AG20443 (cell line): ENCODE measurements at regions not wholly inside any gene's neighbourhood (a gene's known extent, or its start where the extent isn't known, plus 50 kb on each side); places are given as distances from the start of the nearest gene placed in this dataset.
"Not testable (repeated sequence)": the region's sequence is repeated elsewhere in the genome, so short reads cannot be mapped to it uniquely, and the experiment has no call there.

ENCODE experiments used
- DNase-seq: peaks from one replicate; pipeline ENCODE4 v3.0.0; 2012; ENCODE audit warnings: low spot score, mixed read lengths

GRCh38 chr20:25864963-25865714 lies 168.5 kb upstream of the ZNF337 start:
- DNase-seq: not testable (repeated sequence)

GRCh38 chr20:25864326-25864962 lies 167.8 kb upstream of the ZNF337 start:
- no peak for DNase-seq

GRCh38 chr20:25863536-25864325 lies 167.1 kb upstream of the ZNF337 start:
- DNase-seq: no peak

GRCh38 chr20:25862967-25863530 lies 166.4 kb upstream of the ZNF337 start:
- peak; percentile 74 for DNase-seq

GRCh38 chr20:25860531-25861150 lies 164.0 kb upstream of the ZNF337 start:
- no peak for DNase-seq

GRCh38 chr20:25859649-25860530 lies 163.2 kb upstream of the ZNF337 start:
- peak; percentile 71 for DNase-seq

- DNase-seq: no peak
Observed at GRCh38 chr20:25858495-25859425, 162.1 kb upstream of the ZNF337 start.

GRCh38 chr20:25857091-25857788 lies 160.6 kb upstream of the ZNF337 start:
- DNase-seq: not testable (repeated sequence)

GRCh38 chr20:25856256-25856884 lies 159.7 kb upstream of the ZNF337 start:
- no peak for DNase-seq

- DNase-seq: not testable (repeated sequence)
Observed at GRCh38 chr20:25855451-25856156, 159.0 kb upstream of the ZNF337 start.

GRCh38 chr20:25854666-25855065 lies 158.0 kb upstream of the ZNF337 start:
- DNase-seq: not testable (repeated sequence)

- peak; percentile 83 for DNase-seq
Observed at GRCh38 chr20:25853718-25854388, 157.2 kb upstream of the ZNF337 start.

- not testable (repeated sequence) for DNase-seq
Observed at GRCh38 chr20:25852968-25853717, 156.5 kb upstream of the ZNF337 start.

- not testable (repeated sequence) for DNase-seq
Observed at GRCh38 chr20:25850133-25850532, 153.5 kb upstream of the ZNF337 start.

- no peak for DNase-seq
Observed at GRCh38 chr20:25848222-25848621, 151.6 kb upstream of the ZNF337 start.

- DNase-seq: not testable (repeated sequence)
Observed at GRCh38 chr20:25844640-25845039, 148.0 kb upstream of the ZNF337 start.

GRCh38 chr20:25813511-25813910 lies 116.9 kb upstream of the ZNF337 start:
- not testable (repeated sequence) for DNase-seq
